Lower lobe of right lung (tissue), 2 donors: ENCODE measurements at regions not wholly inside any gene's neighbourhood (a gene's known extent, or its start where the extent isn't known, plus 50 kb on each side); places are given as distances from the start of the nearest gene placed in this dataset.
A peak's percentile ranks its signal among the peaks of the same experiment; 100 is the strongest.

Source experiments
- ATAC-seq, 2 donors: fragments of 200-7000 bp; cut with Tn5 transposase; one replicate each; pipeline ENCODE4 v1.9.1; 2020 to 2022; ENCODE audit warnings: mild to moderate bottlenecking in 2 of 2, moderate library complexity in 2 of 2
- DNase-seq: peaks from one replicate; pipeline ENCODE4 v3.0.0-alpha.2; 2020
- H3K27ac ChIP-seq: fragments of 200-600 bp; one replicate; pipeline ENCODE4 v1.8.0; 2022
- H3K27me3 ChIP-seq: fragments of 200-600 bp; one replicate; pipeline ENCODE4 v1.8.0; 2022; ENCODE audit warnings: low read depth
- H3K36me3 ChIP-seq: fragments of 200-600 bp; one replicate; pipeline ENCODE4 v1.8.0; 2022; ENCODE audit warnings: mild to moderate bottlenecking
- H3K4me1 ChIP-seq: fragments of 200-600 bp; one replicate; pipeline ENCODE4 v1.8.0; 2022
- H3K4me3 ChIP-seq: fragments of 200-600 bp; one replicate; pipeline ENCODE4 v1.8.0; 2022; ENCODE audit warnings: mild to moderate bottlenecking
- H3K9me3 ChIP-seq: fragments of 200-600 bp; one replicate; pipeline ENCODE4 v1.8.0; 2022
- CTCF ChIP-seq: fragments of 200-600 bp; IDR thresholded peaks from one replicate; pipeline ENCODE4 v1.8.0; 2022; ENCODE audit warnings: antibody characterized with exemption, mild to moderate bottlenecking
- intact Hi-C: fragments of 100-400 bp; cut with DNase I; formaldehyde crosslinking; loops from one replicate; pipeline ENCODE4 v1.11.0; 2022
- donor health status: DM: no; HTN: yes; CAD: no; lungs with severe emphysema.

- Histone ChIP-seq H3K36me3 (no peaks in the 10 kb centered on the region), H3K9me3 (no peaks in the 10 kb centered on the region), H3K4me3 (no peak overlapping the region), H3K27me3 (no peaks in the 10 kb centered on the region), H3K27ac (peak overlapping the region; percentile 76), H3K4me1 (peaks cover 21% of the 10 kb centered on the region)
- ATAC-seq (no peak), DNase-seq (no peak)
- no peak for TF ChIP-seq CTCF
- intact Hi-C loops: no loop called here
Observed at GRCh38 chr6:150667359-150667758, 67.7 kb downstream of the PLEKHG1 start.

GRCh38 chr6:150667977-150668716, 68.5 kb downstream of the PLEKHG1 start:
- intact Hi-C loops: no loop called here
- H3K36me3 ChIP-seq: no peaks in the 10 kb centered on the region
- peaks cover 28% of the 10 kb centered on the region for H3K4me1 ChIP-seq
- ATAC-seq (peak; percentile 93 to 97), DNase-seq (peak; percentile 89)
- peak; percentile 40 for TF ChIP-seq CTCF
- H3K27me3 ChIP-seq: no peaks in the 10 kb centered on the region
- no peak overlapping the region for H3K4me3 ChIP-seq
- no peaks in the 10 kb centered on the region for H3K9me3 ChIP-seq
- H3K27ac ChIP-seq: peak overlapping the region; percentile 76

GRCh38 chr6:150668900-150669302, 69.2 kb downstream of the PLEKHG1 start:
- Histone ChIP-seq H3K4me1 (peaks cover 36% of the 10 kb centered on the region), H3K27ac (peak overlapping the region; percentile 76), H3K36me3 (no peaks in the 10 kb centered on the region), H3K4me3 (no peak overlapping the region), H3K9me3 (no peaks in the 10 kb centered on the region), H3K27me3 (no peaks in the 10 kb centered on the region)
- DNase-seq (no peak), ATAC-seq (no peak)
- intact Hi-C loops: no loop called here
- no peak for TF ChIP-seq CTCF

- no peak for ATAC-seq
- TF ChIP-seq CTCF: no peak
- peaks cover 36% of the 10 kb centered on the region for H3K4me1 ChIP-seq
Observed at GRCh38 chr6:150670311-150670710, 70.6 kb downstream of the PLEKHG1 start.

GRCh38 chr6:150672800-150673199, 73.1 kb downstream of the PLEKHG1 start:
- ATAC-seq (no peak), DNase-seq (no peak)
- H3K4me3 ChIP-seq: no peak overlapping the region
- H3K4me1 ChIP-seq: peaks cover 32% of the 10 kb centered on the region
- H3K27ac ChIP-seq: no peak overlapping the region
- no peaks in the 10 kb centered on the region for H3K9me3 ChIP-seq
- H3K36me3 ChIP-seq: no peaks in the 10 kb centered on the region
- TF ChIP-seq CTCF: no peak
- H3K27me3 ChIP-seq: no peaks in the 10 kb centered on the region
- intact Hi-C loops: no loop called here

More at GRCh38 chr6:150670311-150670710, 70.6 kb downstream of the PLEKHG1 start:
- H3K9me3 ChIP-seq: no peaks in the 10 kb centered on the region
- no peak for DNase-seq
- intact Hi-C loops: no loop called here
- H3K36me3 ChIP-seq: no peaks in the 10 kb centered on the region
- no peak overlapping the region for H3K4me3 ChIP-seq
- H3K27me3 ChIP-seq: no peaks in the 10 kb centered on the region
- no peak overlapping the region for H3K27ac ChIP-seq
